CD4-positive, alpha-beta T cell (primary cell): ENCODE measurements at regions not wholly inside any gene's neighbourhood (a gene's known extent, or its start where the extent isn't known, plus 50 kb on each side); places are given as distances from the start of the nearest gene placed in this dataset.

ENCODE experiments used
- ATAC-seq: fragments of 200-7000 bp; cut with Tn5 transposase; one replicate; pipeline ENCODE4 v1.10.0; 2022; ENCODE audit warnings: mild to moderate bottlenecking; ENCODE audit not compliant: poor library complexity
- CTCF ChIA-PET: fragments of 350-600 bp; sonication (Branson Sonifier 250); formaldehyde crosslinking; loops from one replicate; lab custom pipeline; 2021; ENCODE audit warnings: antibody characterized with exemption, inconsistent platforms; lab: Charles Lee
- POLR2A ChIA-PET: fragments of 350-600 bp; sonication (Branson Sonifier 250); formaldehyde crosslinking; loops from one replicate; lab custom pipeline; 2021; ENCODE audit warnings: antibody characterized with exemption, inconsistent platforms; lab: Charles Lee
- DNase-seq, 14 experiments: peaks; one replicate each; pipeline ENCODE4 v3.0.0-alpha.2; 2013 to 2020; ENCODE audit warnings: mixed read lengths in 2 of 14
- H3K27ac ChIP-seq, 2 donors: one replicate each; pipeline versions ENCODE4 v1.5.1 to v1.7.0; 2013; ENCODE audit warnings: low read length in 2 of 2, low read depth in 1 of 2, mild to moderate bottlenecking in 1 of 2
- H3K27me3 ChIP-seq, 2 experiments: 1 replicate in 1 of 2; 2 replicates in 1 of 2; pipeline versions ENCODE4 v1.6.1 to v1.7.0; 2013; ENCODE audit warnings: low read length in 2 of 2, control low read depth in 1 of 2, mild to moderate bottlenecking in 1 of 2, moderate library complexity in 1 of 2; ENCODE audit not compliant: insufficient read depth in 2 of 2, control insufficient read depth in 1 of 2
- H3K36me3 ChIP-seq: one replicate; pipeline ENCODE4 v1.6.1; 2013; ENCODE audit warnings: low read length, control low read depth; ENCODE audit not compliant: insufficient read depth
- H3K4me1 ChIP-seq: one replicate; pipeline ENCODE4 v1.6.1; 2013; ENCODE audit warnings: low read length, control low read depth; ENCODE audit not compliant: insufficient read depth
- H3K4me3 ChIP-seq: one replicate; pipeline ENCODE4 v1.5.1; 2013; ENCODE audit warnings: mild to moderate bottlenecking, low read length, moderate library complexity
- H3K9me3 ChIP-seq, 2 experiments: 1 replicate in 1 of 2; 2 replicates in 1 of 2; pipeline versions ENCODE4 v1.6.1 to v1.7.0; 2013; ENCODE audit warnings: low read length in 2 of 2, mild to moderate bottlenecking in 2 of 2, control low read depth in 1 of 2, moderate library complexity in 1 of 2; ENCODE audit not compliant: control insufficient read depth in 1 of 2, insufficient read depth in 1 of 2
- H3K27ac Mint-ChIP-seq: one replicate; pipeline ENCODE4 v1.8.0; 2020; ENCODE audit warnings: mixed read lengths
- H3K27me3 Mint-ChIP-seq: one replicate; pipeline ENCODE4 v1.8.0; 2021; ENCODE audit warnings: mixed read lengths
- H3K36me3 Mint-ChIP-seq: one replicate; pipeline ENCODE4 v1.8.0; 2021; ENCODE audit warnings: low read depth, mixed read lengths
- H3K4me1 Mint-ChIP-seq: one replicate; pipeline ENCODE4 v1.8.0; 2021; ENCODE audit warnings: low read depth, mixed read lengths
- H3K4me3 Mint-ChIP-seq: one replicate; pipeline ENCODE4 v1.8.0; 2020; ENCODE audit warnings: mild to moderate bottlenecking, mixed read lengths
- H3K9me3 Mint-ChIP-seq: one replicate; pipeline ENCODE4 v1.8.0; 2020; ENCODE audit warnings: mixed read lengths
- intact Hi-C, 2 experiments: fragments of 100-400 bp; cut with DNase I in 1 of 2; cut with micrococcal nuclease in 1 of 2; formaldehyde crosslinking; loops; one replicate each; pipeline versions ENCODE4 v1.15.1 to v1.9.0; 2023 to 2025; cut with DNase I, micrococcal nuclease
- TF ChIP-seq, protein P1 (sequence below): fragments of 200-600 bp; IDR thresholded peaks from one replicate; pipeline ENCODE4 v1.8.0; 2022; ENCODE audit warnings: antibody characterized with exemption, mild to moderate bottlenecking

DNA sequence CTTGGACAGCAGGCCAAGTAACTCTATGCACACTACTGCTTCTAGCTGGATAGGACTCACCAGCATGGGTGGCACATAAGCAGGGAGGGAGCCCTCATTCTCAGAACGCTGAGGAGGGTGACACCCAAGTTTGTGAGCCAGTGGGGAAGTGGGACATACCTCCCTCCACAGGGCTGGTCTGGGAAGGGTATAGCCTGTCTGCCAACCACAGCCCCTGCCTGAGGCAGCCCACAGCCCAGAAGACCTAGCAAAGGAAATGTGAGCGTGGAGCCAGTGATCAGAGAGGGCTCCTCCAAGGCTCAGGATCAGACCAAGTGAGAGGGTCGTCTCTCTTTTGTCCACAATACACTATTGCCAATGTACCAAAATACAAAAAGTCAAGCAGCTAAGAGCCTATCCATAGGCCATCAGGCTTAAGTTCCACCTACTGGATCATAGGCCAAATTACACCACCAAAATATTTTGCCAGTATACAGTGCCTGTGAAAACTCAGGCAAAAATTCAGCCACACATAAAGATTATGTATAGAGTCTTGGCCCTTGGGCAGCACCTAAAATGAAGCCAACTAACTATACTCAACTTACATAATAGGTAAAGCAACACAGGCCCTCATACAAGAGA is 1203.1 kb downstream of the PCDH18 start:
- Mint-ChIP-seq H3K36me3 (no peaks in the 10 kb centered on the region), H3K27ac (no peak overlapping the region), H3K4me1 (no peaks in the 10 kb centered on the region), H3K27me3 (no peaks in the 10 kb centered on the region), H3K4me3 (no peak overlapping the region), H3K9me3 (no peaks in the 10 kb centered on the region)
- H3K27ac ChIP-seq: no peak overlapping the region
- POLR2A ChIA-PET: no interaction called here
- H3K36me3 ChIP-seq: no peaks in the 10 kb centered on the region
- CTCF ChIA-PET: no interaction called here
- no peak for DNase-seq
- H3K27me3 ChIP-seq: no peaks in the 10 kb centered on the region
- no peak for ATAC-seq
- intact Hi-C loops: no loop called here
- TF ChIP-seq, protein P1, sequence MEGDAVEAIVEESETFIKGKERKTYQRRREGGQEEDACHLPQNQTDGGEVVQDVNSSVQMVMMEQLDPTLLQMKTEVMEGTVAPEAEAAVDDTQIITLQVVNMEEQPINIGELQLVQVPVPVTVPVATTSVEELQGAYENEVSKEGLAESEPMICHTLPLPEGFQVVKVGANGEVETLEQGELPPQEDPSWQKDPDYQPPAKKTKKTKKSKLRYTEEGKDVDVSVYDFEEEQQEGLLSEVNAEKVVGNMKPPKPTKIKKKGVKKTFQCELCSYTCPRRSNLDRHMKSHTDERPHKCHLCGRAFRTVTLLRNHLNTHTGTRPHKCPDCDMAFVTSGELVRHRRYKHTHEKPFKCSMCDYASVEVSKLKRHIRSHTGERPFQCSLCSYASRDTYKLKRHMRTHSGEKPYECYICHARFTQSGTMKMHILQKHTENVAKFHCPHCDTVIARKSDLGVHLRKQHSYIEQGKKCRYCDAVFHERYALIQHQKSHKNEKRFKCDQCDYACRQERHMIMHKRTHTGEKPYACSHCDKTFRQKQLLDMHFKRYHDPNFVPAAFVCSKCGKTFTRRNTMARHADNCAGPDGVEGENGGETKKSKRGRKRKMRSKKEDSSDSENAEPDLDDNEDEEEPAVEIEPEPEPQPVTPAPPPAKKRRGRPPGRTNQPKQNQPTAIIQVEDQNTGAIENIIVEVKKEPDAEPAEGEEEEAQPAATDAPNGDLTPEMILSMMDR: no peak
- H3K4me1 ChIP-seq: no peaks in the 10 kb centered on the region
- H3K9me3 ChIP-seq: peaks cover 0 to 14% of the 10 kb centered on the region in 2 experiments
- no peak overlapping the region for H3K4me3 ChIP-seq

DNA sequence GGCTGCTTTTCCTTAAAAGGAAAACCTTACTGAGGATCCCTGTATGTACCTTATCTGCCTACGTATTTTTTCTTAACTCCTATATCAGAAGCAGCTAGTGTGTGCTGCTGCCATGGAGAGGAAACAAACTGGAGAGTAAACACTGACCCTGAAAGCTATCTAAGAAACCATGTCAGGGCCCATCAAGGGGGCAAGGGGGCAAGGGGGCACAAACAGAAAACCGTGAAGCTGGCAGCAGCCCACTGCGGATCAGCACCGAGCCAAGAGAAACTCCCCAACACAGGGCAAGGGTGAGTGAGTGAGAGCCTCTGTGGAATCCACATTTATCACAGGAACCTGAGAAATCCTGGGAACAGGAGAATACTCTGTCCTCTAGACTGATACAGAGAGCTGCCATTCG is 1204.2 kb downstream of the PCDH18 start:
- H3K9me3 ChIP-seq: peaks cover 0 to 14% of the 10 kb centered on the region in 2 experiments
- H3K4me3 ChIP-seq: no peak overlapping the region
- no peaks in the 10 kb centered on the region for H3K27me3 ChIP-seq
- ChIA-PET POLR2A (no interaction called here), CTCF (no interaction called here)
- no peaks in the 10 kb centered on the region for H3K27me3 Mint-ChIP-seq
- ATAC-seq (no peak), DNase-seq (no peak)
- no peak overlapping the region for H3K27ac ChIP-seq
- no peaks in the 10 kb centered on the region for H3K4me1 ChIP-seq
- no peaks in the 10 kb centered on the region for H3K36me3 Mint-ChIP-seq
- no peak overlapping the region for H3K4me3 Mint-ChIP-seq
- H3K36me3 ChIP-seq: no peaks in the 10 kb centered on the region
- intact Hi-C loops: no loop called here
- H3K4me1 Mint-ChIP-seq: no peaks in the 10 kb centered on the region
- H3K9me3 Mint-ChIP-seq: no peaks in the 10 kb centered on the region
- no peak overlapping the region for H3K27ac Mint-ChIP-seq
- TF ChIP-seq, protein P1: no peak

GRCh38 chr4:136320465-136320813 is 1211.9 kb downstream of the PCDH18 start:
- TF ChIP-seq, protein P1: no peak
- POLR2A ChIA-PET: no interaction called here
- no peak for ATAC-seq

More at GRCh38 chr4:136320465-136320813, 1211.9 kb downstream of the PCDH18 start:
- Histone ChIP-seq H3K36me3 (no peaks in the 10 kb centered on the region), H3K27ac (no peak overlapping the region), H3K9me3 (no peaks in the 10 kb centered on the region), H3K4me1 (no peaks in the 10 kb centered on the region), H3K4me3 (no peak overlapping the region), H3K27me3 (no peaks in the 10 kb centered on the region)
- intact Hi-C loops: no loop called here
- peaks cover 6% of the 10 kb centered on the region for H3K9me3 Mint-ChIP-seq
- H3K27me3 Mint-ChIP-seq: no peaks in the 10 kb centered on the region
- CTCF ChIA-PET: no interaction called here
- no peak overlapping the region for H3K4me3 Mint-ChIP-seq
- no peaks in the 10 kb centered on the region for H3K4me1 Mint-ChIP-seq
- DNase-seq: no peak
- H3K27ac Mint-ChIP-seq: no peak overlapping the region
- no peaks in the 10 kb centered on the region for H3K36me3 Mint-ChIP-seq
